Uterus (tissue), 2 donors: ENCODE measurements at regions not wholly inside any gene's neighbourhood (a gene's known extent, or its start where the extent isn't known, plus 50 kb on each side); places are given as distances from the start of the nearest gene placed in this dataset.

Source experiments
- CTCF ChIP-seq, 4 experiments: fragments of 200-600 bp in 2 of 4; fragments of 450-650 bp in 2 of 4; sonication (generic) in 2 of 4; IDR thresholded peaks; one replicate each; pipeline ENCODE4 v1.5.1; 2016 to 2019; ENCODE audit warnings: antibody characterized with exemption in 4 of 4, mild to moderate bottlenecking in 2 of 4, moderate library complexity in 1 of 4
- POLR2A ChIP-seq, 2 donors: fragments of 450-650 bp; IDR thresholded peaks; one replicate each; pipeline ENCODE4 v1.6.1; 2016; ENCODE audit warnings: antibody characterized with exemption in 2 of 2, mild to moderate bottlenecking in 1 of 2, moderate library complexity in 1 of 2

DNA sequence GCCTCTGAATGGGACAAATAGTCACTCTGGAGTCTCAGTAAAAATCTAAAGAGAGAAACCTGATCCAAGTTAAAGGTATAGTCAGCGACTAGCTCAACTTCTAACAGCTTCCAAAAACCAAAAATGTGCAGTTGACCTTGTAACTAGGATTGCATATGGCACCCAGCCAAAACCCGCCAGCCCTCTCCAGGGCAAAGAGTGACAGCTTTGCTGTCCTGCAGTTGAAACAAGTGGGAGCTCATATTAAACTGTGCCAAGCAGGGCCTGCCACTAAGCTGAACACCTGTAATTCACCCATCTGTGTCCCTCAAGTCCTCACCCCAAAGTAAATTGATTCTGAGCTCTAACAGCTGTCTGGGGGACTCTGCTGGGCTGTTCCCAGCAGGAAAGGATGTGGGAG lies 695.3 kb downstream of the MAFB start:
- TF ChIP-seq POLR2A (IDR thresholded peaks at IDR 0.05) = no peak
- no peak for TF ChIP-seq CTCF (IDR thresholded peaks at IDR 0.05)
